Activated T-helper 1 cell treated with anti-CD3 and anti-CD28 coated beads, Interleukin-12 subunit alpha, Interleukin-12 subunit beta, Interleukin-2, Interleukin-4 antibody, amounts not matched to agents 30 ng/mL and 10 ng/mL and 1 ng/mL, durations not matched to agents 14 hours and 24 hours and 36 hours (primary cell): ENCODE measurements at regions not wholly inside any gene's neighbourhood (a gene's known extent, or its start where the extent isn't known, plus 50 kb on each side); places are given as distances from the start of the nearest gene placed in this dataset.
"Not testable (repeated sequence)": the region's sequence is repeated elsewhere in the genome, so short reads cannot be mapped to it uniquely, and the experiment has no call there.

Experiments
- DNase-seq: peaks from one replicate; pipeline ENCODE4 v3.0.0; 2021; ENCODE audit warnings: low spot score
- H3K27ac Mint-ChIP-seq: one replicate; pipeline ENCODE4 v1.8.0; 2021; ENCODE audit warnings: mild to moderate bottlenecking, mixed read lengths
- H3K27me3 Mint-ChIP-seq: one replicate; pipeline ENCODE4 v1.8.0; 2022; ENCODE audit warnings: mild to moderate bottlenecking, moderate library complexity, mixed read lengths; ENCODE audit not compliant: insufficient read depth
- H3K36me3 Mint-ChIP-seq: one replicate; pipeline ENCODE4 v1.8.0; 2021; ENCODE audit warnings: low read depth, mixed read lengths
- H3K4me1 Mint-ChIP-seq: one replicate; pipeline ENCODE4 v1.8.0; 2021; ENCODE audit warnings: low read depth, mixed read lengths
- H3K4me3 Mint-ChIP-seq: one replicate; pipeline ENCODE4 v1.8.0; 2021; ENCODE audit warnings: mild to moderate bottlenecking, moderate library complexity, mixed read lengths
- H3K9me3 Mint-ChIP-seq: one replicate; pipeline ENCODE4 v1.8.0; 2021; ENCODE audit warnings: mixed read lengths
- intact Hi-C: fragments of 100-400 bp; cut with micrococcal nuclease; formaldehyde crosslinking; loops from one replicate; pipeline ENCODE4 v1.15.1; 2024

DNA sequence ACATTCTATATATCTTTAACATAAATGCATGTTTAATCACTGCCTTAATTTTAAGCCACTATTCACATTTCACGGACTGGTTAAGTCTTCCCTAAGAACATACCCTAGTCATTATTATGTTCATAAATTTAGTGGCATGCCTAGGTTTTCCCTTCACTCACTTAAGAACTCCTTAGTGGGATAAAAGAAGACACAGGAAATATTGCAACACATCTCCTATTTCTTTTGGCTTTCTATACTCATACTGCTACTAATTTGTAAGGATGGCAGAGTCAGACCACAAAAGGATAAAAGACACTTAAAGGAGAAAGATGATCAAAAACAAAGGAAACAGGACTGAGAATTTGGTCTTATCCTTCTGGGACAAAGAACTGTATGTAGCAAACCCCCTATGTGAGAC is 951.4 kb downstream of the SORCS3 start:
- Mint-ChIP-seq H3K9me3 (no peaks in the 10 kb centered on the region), H3K4me1 (no peaks in the 10 kb centered on the region), H3K27ac (no peak overlapping the region), H3K4me3 (no peak overlapping the region), H3K27me3 (no peaks in the 10 kb centered on the region), H3K36me3 (no peaks in the 10 kb centered on the region)
- DNase-seq, result no peak
- intact Hi-C loops, result no loop called here

DNA sequence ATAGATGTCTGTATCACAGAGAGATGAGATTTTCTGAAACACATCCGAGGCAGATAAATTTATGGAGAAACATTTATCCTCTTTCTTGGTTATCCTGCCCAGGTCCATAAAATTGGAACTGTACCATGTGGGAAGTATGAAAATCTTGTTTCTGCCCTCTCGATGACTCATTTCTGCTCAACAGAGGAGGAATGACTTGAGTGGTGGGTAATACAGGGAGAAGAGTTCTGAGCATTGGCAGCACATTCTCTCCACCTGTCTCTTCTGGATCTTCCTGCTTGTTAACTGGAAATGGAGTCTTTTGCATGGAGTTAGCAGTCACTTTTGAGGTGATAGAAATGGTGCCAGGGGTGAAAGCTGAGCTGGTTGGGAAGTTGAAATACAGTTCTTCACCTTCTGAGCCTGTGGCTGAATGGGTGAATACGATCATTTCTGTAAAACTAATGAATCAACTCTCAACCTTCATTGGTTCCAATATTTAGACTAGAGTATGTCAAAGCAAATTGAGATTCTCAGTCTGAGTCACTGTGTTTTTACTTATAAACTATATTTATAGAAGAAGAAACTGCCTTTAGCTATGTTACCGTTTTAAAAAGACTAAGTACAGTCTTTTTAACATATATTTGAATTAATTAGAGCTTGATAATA is 945.5 kb downstream of the SORCS3 start:
- Mint-ChIP-seq H3K36me3 (no peaks in the 10 kb centered on the region), H3K27me3 (no peaks in the 10 kb centered on the region), H3K4me3 (no peak overlapping the region), H3K9me3 (no peaks in the 10 kb centered on the region), H3K27ac (no peak overlapping the region), H3K4me1 (no peaks in the 10 kb centered on the region)
- intact Hi-C loops, result no loop called here
- no peak for DNase-seq

DNA sequence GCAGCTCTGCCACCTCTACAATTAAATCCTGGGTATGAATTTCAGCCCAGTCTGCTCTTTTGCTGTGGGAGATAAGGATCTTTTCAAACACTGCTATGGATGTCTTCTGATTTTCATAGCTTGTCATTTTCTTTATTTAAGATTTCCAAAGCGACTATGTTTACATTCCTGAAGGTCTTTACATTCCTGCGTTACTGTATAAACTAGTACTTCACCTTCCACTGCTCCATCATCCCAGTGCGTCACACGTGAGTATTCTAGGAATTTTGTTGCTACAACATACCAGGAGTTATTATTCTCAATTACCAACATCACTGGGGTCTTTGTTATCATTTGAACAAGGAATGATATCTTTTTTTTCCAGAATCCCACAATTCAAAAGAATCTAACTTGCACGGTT is 944.7 kb downstream of the SORCS3 start:
- H3K4me3 Mint-ChIP-seq, result no peak overlapping the region
- H3K27me3 Mint-ChIP-seq, result no peaks in the 10 kb centered on the region
- no peaks in the 10 kb centered on the region for H3K36me3 Mint-ChIP-seq
- H3K27ac Mint-ChIP-seq, result no peak overlapping the region
- peaks cover 4% of the 10 kb centered on the region for H3K9me3 Mint-ChIP-seq
- intact Hi-C loops, result no loop called here
- no peaks in the 10 kb centered on the region for H3K4me1 Mint-ChIP-seq
- no peak for DNase-seq

DNA sequence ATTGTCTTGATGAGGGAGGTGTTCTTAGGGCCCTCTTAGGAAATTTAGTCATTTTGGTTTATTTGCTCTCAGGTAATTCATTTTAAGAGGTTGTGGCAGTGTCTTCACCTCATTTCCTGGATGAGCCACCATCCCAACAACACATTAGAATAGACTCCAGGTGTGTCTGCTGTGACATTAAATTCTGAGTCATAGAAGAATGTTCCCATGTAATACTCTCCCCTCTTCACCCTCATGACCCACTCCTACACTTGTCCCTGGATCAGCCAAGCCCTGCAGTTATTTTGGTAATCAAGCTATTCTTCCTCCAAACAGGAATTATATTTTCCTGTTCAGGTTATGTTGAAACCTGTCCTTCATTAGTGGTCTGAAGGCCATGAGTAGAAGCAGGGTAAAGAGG is 944.1 kb downstream of the SORCS3 start:
- H3K9me3 Mint-ChIP-seq, result peaks cover 4% of the 10 kb centered on the region
- H3K36me3 Mint-ChIP-seq, result no peaks in the 10 kb centered on the region
- H3K4me1 Mint-ChIP-seq, result no peaks in the 10 kb centered on the region
- no peaks in the 10 kb centered on the region for H3K27me3 Mint-ChIP-seq
- intact Hi-C loops, result no loop called here
- H3K4me3 Mint-ChIP-seq, result no peak overlapping the region
- no peak for DNase-seq
- no peak overlapping the region for H3K27ac Mint-ChIP-seq

DNA sequence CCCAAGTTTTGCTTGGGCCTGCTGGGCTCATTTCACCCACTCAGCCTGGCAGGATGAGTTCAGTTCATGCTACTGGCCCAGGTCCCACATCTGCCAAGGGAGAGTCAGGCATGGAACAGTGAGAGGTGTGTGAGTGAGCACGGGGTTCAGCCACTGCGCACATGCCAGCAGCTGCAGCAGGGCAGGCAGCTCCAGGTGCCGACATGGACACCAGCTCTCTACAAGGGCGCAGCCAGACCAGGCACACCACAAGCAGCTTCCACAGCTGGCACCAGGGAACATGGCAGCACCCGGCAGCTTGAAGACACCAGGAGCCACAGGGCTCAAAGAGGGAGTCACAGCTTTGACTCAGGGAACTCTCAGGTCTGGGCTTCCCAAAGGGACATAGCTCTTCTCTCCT is 938.0 kb downstream of the SORCS3 start:
- no peaks in the 10 kb centered on the region for H3K4me1 Mint-ChIP-seq

DNA sequence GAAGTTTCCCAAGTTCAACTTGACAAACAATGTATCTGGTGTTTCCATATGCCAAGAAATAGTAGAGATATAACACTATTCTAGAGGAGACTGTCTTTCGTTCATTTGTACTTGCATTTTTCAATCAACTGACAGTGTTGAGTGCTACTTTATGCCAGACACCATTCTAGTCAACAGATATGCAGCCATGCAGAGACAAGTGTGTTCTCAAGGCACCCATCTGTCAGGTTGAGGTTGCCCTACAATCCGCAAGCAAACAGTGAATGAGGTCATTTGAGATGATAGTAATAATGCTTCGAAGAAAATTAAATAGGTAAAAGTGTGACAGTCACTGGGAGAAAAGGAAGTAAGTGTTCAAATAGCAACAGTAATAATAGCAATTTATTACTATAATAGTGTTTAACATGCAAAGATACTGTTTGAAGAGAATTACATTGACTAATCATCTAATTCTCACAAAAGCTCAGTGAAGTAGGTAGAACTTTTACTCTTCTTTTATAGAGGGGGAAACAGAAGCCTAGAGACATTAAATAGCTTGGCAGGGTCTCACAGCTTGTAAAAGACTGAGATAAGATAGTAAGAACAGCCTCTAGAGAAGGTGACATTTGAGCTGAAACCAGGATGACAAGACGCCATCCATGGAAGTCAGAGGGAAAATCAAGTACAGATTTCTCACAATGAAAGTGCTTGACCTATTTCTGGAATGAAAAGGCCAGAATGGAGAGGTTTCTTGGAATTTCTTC is 936.9 kb downstream of the SORCS3 start:
- Mint-ChIP-seq H3K27me3 (no peaks in the 10 kb centered on the region), H3K4me1 (no peaks in the 10 kb centered on the region)

More for the DNA sequence above, 938.0 kb downstream of the SORCS3 start:
- H3K27ac Mint-ChIP-seq, result no peak overlapping the region
- intact Hi-C loops, result no loop called here
- no peaks in the 10 kb centered on the region for H3K36me3 Mint-ChIP-seq
- H3K4me3 Mint-ChIP-seq, result no peak overlapping the region
- no peaks in the 10 kb centered on the region for H3K27me3 Mint-ChIP-seq
- DNase-seq, result no peak
- peaks cover 9% of the 10 kb centered on the region for H3K9me3 Mint-ChIP-seq

DNA sequence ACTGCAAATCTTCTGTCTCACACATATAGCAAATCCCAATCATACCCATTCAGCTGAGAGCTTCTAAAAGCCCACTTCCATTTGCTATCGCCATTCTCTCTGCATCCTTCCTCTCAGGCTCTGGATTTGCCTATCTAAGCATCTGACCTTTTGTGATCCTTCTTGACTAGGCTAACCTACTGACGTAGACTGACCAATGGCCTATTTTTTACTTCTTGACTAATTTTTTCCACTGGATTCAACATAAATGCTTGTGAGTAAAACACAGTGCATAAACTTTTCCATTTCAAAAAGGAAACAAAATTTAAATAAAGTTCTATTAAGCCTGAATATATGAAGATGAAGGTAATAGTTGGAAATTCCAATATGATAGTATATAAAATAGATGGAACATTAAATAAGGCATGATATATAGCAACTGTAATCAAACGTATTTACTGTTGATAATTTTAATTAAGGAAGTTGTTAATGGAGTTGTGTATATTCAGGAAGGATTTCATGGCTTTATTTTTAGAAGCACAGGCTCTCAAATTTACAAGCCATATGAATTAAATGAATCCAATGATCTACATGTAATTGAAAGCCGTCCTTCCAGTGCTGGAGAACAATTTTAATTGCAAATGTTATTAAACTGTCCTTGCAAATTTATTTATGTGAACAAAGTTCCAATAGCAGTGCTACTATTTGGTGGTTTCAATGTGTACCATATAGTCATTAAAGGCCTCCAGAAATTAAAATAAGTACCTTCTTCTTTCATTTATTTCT is 918.4 kb downstream of the SORCS3 start:
- H3K4me1 Mint-ChIP-seq, result no peaks in the 10 kb centered on the region
- H3K27me3 Mint-ChIP-seq, result no peaks in the 10 kb centered on the region
- H3K4me3 Mint-ChIP-seq, result no peak overlapping the region
- H3K27ac Mint-ChIP-seq, result no peak overlapping the region
- no peaks in the 10 kb centered on the region for H3K9me3 Mint-ChIP-seq
- intact Hi-C loops, result no loop called here
- no peak for DNase-seq
- no peaks in the 10 kb centered on the region for H3K36me3 Mint-ChIP-seq

More for the DNA sequence above, 936.9 kb downstream of the SORCS3 start:
- no peak overlapping the region for H3K4me3 Mint-ChIP-seq
- peaks cover 17% of the 10 kb centered on the region for H3K9me3 Mint-ChIP-seq
- no peak for DNase-seq
- H3K36me3 Mint-ChIP-seq, result no peaks in the 10 kb centered on the region
- no peak overlapping the region for H3K27ac Mint-ChIP-seq
- intact Hi-C loops, result no loop called here

DNA sequence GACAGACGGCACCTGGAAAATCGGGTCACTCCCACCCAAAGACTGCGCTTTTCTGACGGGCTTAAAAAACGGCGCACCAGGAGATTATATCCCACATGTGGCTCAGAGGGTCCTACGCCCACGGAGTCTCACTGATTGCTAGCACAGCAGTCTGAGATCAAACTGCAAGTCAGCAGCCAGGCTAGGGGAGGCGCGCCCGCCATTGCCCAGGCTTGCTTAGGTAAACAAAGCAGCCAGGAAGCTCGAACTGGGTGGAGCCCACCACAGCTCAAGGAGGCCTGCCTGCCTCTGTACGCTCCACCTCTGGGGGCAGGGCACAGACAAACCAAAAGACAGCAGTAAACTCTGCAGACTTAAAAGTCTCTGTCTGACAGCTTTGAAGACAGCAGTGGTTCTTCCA is 909.4 kb downstream of the SORCS3 start:
- H3K4me1 Mint-ChIP-seq, DNase-seq, H3K4me3 Mint-ChIP-seq, H3K9me3 Mint-ChIP-seq, H3K27ac Mint-ChIP-seq, intact Hi-C loops, H3K36me3 Mint-ChIP-seq, H3K27me3 Mint-ChIP-seq: not testable (repeated sequence)

DNA sequence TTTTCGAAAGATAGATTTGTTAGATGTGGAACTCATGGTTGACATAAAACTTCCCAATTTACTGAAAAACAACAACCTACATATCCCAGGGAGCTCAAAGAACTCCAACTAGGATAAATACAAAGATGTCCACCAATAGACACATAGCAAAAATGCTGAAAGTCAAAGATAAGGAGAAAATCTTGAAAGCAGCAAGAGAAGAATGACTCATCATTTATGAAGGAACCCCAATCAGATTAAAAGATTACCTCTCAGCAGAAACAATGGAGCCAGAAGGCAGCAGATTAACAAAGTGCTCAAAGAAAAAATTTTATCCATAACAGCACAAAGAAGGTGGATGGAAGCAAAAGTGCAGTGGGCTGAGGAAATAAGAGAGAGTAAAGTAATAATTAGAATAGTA is 908.6 kb downstream of the SORCS3 start:
- DNase-seq, result no peak
- Mint-ChIP-seq H3K4me3 (no peak overlapping the region), H3K27me3 (no peaks in the 10 kb centered on the region), H3K9me3 (peaks cover 9% of the 10 kb centered on the region), H3K36me3 (no peaks in the 10 kb centered on the region), H3K4me1 (no peaks in the 10 kb centered on the region), H3K27ac (no peak overlapping the region)
- intact Hi-C loops, result no loop called here

DNA sequence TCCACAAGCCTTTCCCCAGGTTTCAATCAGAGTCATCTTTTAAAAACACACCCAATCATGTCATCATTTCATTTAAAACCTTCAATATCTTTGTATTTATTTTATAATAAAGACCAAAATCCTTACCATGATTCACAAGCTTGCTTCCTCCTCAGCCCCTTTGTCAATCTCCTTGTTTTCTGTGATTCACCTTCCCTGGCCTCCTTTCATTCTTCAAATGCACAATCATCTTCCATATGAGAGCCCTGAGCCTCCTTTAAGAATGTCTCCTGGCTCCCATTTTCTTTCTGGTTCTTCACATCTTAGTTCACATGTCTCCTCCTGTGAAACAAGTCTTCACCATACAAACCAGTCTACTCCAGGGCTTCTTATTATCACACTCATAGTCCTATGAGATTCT is 904.0 kb downstream of the SORCS3 start:
- intact Hi-C loops, result no loop called here
- no peak overlapping the region for H3K4me3 Mint-ChIP-seq
- peaks cover 9% of the 10 kb centered on the region for H3K9me3 Mint-ChIP-seq
- no peaks in the 10 kb centered on the region for H3K27me3 Mint-ChIP-seq
- no peak overlapping the region for H3K27ac Mint-ChIP-seq
- no peaks in the 10 kb centered on the region for H3K4me1 Mint-ChIP-seq
- H3K36me3 Mint-ChIP-seq, result no peaks in the 10 kb centered on the region
- no peak for DNase-seq

DNA sequence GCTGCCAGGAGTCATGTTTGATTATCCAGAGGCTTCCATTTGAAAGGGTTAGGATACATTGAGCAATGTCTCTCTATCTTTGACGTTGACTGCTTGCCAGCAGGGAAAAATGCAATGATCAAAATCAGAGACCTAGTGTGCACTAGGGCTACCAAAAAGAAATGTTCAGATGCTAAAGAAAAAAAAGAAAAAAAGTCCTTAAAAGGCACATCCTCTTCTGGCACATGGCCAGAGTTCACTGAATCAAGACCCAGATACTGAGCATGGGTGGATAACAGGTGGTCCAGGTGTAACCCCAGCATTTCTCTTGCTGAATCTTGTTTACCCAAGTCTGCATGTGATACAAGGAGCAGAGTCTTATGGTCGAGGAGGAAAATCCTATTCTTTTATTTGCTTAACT is 899.3 kb downstream of the SORCS3 start:
- Mint-ChIP-seq H3K9me3 (no peaks in the 10 kb centered on the region), H3K27me3 (no peaks in the 10 kb centered on the region), H3K4me1 (no peaks in the 10 kb centered on the region), H3K27ac (no peak overlapping the region), H3K36me3 (no peaks in the 10 kb centered on the region), H3K4me3 (no peak overlapping the region)
- intact Hi-C loops, result no loop called here
- DNase-seq, result no peak

DNA sequence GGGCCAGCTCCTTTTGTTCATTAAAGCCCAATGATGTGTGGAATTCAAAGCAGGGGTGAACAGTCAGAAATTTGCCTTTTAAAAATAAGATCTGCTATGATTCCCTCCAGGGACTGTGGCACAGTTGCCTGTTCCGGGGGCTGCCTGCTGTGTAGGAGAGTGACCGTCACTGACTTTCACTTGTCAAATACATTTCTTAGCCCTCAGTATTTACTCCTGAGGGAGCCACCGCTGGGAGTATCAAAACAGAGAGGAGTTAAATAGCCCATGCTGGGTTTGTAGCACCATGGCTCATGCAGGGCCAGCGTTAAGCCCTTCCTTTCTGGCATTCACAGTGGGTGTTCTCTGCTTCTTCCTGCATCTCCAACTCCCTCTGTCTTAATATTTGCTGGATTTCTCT is 897.8 kb downstream of the SORCS3 start:
- intact Hi-C loops, result no loop called here
- Mint-ChIP-seq H3K27me3 (no peaks in the 10 kb centered on the region), H3K9me3 (peaks cover 5% of the 10 kb centered on the region), H3K4me3 (no peak overlapping the region), H3K4me1 (no peaks in the 10 kb centered on the region), H3K27ac (no peak overlapping the region), H3K36me3 (no peaks in the 10 kb centered on the region)
- no peak for DNase-seq

DNA sequence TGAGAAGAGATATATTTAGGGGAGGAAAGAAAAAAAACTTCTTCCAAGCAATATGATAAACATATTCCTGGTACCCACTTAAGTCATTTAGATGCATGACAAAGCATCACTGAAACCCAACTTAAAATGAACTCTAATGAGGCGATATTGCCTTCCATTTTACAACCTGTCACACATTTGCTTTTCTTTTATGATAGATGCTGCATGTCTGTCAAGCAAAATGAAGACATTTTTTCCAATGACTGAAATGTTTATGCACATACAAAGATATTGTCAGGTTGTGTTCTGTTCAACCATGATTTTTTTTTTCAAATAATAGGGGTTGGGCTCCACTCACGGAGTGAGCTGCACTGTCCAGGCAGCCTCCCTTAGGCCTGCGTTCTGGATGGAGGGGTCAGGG is 894.4 kb downstream of the SORCS3 start:
- Mint-ChIP-seq H3K27ac (no peak overlapping the region), H3K27me3 (no peaks in the 10 kb centered on the region), H3K9me3 (peaks cover 8% of the 10 kb centered on the region), H3K4me1 (no peaks in the 10 kb centered on the region), H3K36me3 (no peaks in the 10 kb centered on the region), H3K4me3 (no peak overlapping the region)
- DNase-seq, result no peak
- intact Hi-C loops, result no loop called here
